ENCODE measurements at regions not wholly inside any gene's neighbourhood (a gene's known extent, or its start where the extent isn't known, plus 50 kb on each side); places are given as distances from the start of the nearest gene placed in this dataset.
"Not testable (repeated sequence)": the region's sequence is repeated elsewhere in the genome, so short reads cannot be mapped to it uniquely, and the experiment has no call there.

DNA sequence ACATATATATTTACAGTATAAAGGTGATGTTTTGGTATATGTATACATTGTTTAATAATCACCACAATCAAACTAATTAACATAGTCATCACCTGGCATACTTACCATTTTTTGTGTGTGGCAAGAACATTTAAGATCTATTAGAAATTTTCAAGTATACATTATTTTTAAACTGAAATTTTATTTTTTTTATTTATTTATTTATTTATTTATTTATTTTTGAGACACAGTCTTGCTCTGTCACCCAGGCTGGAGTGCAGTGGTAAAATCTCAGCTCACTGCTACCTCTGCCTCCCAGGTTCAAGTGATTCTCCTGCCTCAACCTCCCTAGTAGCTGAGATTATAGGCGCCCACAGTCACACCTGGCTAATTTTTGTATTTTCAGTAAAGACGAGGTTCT lies 210.5 kb downstream of the ICOS start:
- not testable (repeated sequence) for DNase-seq

DNA sequence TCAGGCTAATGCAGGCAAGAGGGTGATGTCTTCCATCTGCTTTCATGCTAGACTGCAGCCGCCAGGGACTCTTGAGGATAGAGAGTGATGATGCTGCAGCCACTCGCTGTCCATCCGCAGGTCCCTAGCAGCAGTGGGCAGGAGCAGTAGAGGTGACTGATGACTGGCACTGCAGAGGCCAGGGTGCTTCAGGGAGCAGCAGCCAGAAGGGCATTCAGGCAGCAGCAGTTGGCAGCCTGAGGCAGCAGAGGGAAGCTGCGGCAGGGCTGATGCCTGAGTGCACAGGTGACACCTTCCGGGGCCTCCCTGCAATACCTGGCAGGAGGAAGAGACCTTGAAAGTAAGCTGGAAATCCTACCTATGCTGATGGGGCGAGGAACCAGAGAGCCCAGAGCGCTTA lies 214.2 kb downstream of the ICOS start:
- no peak for DNase-seq

DNA sequence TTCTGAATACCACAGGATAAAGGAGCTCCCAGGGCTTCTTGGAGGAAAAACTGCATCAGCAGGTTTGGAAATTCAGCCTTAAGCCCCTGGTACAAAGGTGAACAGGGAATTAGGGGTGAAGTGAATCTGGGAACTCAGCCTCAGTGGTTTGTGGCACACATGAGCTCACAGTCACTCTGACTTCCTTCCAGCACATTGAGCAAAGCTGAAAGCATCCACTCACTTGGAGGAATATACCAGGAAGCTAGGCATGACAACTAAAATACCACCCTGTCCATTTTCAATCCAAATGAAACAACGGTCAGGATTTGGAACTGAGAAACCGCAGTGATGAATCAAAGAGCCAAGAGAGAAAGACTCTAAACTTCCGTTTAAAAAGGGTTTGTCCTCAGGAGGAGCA lies 216.1 kb downstream of the ICOS start:
- DNase-seq: no peak

DNA sequence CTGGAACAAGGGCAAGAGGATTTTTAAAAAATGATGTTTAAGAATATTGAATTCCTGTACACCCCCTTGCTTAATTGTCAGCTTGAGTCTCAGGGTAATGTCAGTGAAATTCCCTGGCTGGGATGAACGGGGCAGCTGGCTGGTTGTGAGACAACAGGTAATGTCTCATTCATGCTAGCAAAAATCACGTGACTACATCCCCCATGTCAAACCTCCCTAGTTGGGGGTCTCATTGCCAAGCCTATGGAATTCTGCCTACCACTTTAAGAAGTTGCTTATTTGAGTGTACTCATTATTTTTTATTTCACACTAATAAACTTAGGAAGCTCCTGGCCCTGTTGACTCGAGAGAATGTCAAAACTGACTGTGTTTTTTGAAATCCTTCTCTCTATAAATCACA lies 218.3 kb downstream of the ICOS start:
- DNase-seq: no peak

DNA sequence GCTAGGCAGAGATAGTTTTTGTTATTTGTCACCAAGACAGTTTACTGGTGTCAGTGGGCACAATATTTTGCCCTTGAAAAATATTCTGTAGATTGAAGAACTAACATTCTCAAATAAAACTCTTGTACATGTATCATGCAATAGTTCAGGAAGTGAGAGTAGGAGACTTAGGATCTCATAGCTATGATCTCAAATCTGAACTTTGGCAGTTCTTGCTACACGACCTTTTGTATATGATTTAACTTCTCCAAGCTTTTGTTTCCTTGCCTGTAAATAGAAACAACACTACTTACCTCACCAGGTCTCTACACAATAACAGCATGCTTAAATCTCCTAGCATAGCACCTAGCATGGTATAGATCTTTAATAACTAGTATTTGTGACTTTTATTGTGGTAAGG lies 219.9 kb downstream of the ICOS start:
- no peak for DNase-seq

DNA sequence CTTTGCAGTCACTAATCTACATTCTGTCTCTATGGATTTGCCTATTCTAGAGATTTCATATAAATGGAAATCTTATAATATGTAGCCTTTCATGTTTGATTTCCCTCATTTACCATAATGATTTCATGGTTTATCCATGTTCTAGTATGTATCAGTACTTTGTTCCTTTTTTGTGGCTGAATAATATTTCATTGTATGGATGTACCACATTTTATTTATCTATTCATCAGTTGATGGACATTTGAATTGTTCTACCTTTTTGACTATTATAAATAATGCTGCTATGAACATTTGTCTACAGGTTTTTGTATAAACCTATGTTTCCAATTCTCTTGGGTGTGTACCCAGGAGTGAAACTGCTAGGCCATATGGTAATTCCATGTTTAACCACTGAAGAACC lies 221.1 kb downstream of the ICOS start:
- no peak for DNase-seq

DNA sequence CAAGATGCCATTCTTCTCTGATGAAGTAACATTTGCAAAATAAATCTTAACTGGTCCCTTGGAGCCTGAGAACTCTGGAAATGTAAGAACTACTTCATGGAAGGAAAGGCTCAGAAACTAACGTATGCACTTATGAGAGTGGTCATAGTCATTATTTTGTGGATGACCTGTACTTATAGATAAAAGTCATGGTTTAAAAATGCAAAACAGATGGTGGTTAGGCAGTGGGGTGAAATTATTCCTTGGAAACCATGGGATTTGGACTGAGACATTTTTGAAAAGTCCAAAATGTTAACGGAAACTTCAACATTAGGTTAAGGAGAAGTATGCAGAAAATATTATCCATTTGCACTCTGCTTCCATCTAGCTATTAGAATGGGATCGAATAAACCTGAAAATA lies 223.0 kb downstream of the ICOS start:
- no peak for DNase-seq

DNA sequence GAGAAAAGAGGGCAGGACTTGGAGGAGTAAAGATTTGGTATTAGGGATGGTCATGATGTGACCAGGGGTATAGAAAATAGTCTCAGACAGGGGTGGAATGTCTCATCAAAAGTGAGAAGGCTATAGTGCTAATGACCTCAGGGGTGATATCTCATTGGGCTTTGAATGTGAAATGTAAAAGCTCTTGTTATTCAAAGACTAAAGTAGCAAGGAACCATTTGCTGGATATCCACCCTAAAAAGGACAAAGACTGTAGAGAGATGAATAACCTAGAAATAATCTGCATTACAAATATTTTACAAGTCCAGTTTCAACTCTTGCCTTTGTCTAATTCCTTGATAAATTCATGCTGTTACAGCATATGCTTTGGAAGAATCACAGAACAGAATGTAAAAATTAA lies 224.4 kb downstream of the ICOS start:
- no peak for DNase-seq

DNA sequence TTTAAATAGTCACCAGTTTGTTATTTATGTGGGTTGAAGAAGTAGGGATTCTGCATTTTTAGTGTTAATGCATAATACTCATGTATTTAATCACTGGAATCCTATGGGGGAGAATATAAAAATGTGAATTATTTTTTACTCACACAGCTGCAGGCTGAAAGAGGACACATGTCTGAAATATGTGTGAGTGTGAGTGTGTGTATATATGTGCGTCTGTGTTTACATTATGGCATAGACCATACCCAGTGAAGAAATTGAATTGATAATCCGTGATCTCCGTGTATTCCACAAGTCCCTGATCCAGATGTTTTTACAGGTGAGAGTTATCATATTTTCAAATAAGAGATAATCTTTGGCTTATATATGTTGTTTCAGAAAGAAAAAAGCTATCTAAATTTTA lies 225.3 kb downstream of the ICOS start:
- DNase-seq: no peak

DNA sequence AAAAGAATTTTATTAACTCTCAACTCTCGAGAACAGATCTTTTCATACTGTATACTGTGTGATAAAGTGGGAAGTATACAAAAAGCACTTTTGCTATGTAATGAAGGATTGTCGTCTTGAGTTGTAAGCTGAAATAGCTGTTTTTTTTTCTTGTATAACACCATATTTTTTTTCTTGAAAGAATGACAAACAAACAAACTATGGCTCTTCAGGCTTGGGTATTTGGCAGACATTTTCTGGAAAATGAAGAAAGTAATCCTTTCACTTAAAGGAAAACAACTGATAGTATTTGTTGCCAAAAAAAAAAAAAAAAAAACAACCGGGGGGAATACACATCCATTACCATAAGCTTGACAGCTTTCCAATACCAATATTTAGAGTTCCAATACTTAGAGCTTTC lies 230.4 kb downstream of the ICOS start:
- DNase-seq: no peak

DNA sequence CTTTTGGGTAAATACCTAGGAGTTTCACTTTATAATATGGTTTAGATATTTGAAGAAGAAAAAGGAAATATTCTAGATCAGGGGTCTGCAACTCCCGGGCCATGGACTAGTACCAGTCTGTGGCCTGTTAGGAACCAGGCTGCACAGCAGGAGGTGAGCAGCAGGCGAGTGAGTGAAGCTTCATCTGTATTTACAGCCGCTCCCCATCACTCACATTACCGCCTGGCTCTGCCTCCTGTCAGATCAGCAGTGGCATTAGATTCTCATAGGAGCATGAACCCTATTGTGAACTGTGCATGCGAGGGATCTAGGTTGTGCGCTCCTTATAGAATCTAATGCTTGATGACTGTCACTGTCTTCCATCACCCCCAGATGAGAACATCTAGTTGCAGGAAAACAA lies 231.1 kb downstream of the ICOS start:
- DNase-seq: not testable (repeated sequence)

DNA sequence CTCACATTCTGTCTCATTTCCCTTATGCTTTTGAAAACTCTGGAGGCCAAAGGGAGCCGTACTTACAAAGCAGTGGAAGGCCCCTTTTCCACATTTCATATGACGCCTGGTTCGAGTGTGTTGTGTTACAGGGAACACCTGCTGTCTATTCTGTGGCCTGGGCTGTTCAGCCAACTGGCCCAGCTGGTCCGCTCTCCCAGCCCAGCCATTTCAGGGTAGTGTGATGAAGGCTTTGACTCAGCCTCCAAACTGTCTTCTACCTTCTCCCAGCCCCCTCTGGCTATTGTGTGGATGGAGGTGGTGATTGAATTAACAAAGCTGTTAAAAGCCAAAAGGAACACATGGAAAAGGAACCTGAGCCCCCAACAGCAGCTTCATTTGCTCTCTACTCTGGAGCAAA lies 233.8 kb downstream of the ICOS start:
- no peak for DNase-seq

DNA sequence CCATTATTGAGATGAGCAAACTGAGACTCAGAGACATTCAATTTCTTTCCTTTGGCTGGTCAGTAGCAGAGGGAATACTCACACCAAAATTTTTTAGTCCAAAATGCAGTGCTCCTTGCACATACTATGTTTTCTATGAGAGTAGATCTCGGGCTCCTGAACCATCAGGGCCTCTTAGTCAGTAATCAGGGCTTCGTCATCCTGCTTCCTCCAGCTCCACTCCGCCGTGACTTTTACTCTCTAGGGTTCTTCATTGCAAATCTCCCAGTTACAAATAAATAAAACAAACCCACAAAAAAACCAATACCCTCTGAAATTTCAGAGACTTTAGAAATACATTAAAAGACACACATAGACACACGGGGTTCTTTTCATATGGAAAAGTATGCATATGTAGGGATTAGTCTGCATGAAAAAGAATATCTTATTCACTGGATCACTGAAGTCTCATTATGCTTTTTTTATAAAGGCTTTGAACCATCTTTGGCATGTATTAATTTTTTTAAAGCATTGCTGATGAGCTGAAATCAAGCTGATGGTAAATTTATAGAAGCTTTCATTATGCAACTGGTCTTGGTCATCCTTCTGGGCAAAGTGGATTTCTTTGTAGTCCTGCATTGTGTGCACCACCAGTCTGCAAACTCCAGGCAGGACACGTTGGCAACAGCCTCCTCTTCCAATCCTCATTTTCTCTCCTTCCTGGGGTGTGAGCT lies 235.0 kb downstream of the ICOS start:
- DNase-seq: no peak

DNA sequence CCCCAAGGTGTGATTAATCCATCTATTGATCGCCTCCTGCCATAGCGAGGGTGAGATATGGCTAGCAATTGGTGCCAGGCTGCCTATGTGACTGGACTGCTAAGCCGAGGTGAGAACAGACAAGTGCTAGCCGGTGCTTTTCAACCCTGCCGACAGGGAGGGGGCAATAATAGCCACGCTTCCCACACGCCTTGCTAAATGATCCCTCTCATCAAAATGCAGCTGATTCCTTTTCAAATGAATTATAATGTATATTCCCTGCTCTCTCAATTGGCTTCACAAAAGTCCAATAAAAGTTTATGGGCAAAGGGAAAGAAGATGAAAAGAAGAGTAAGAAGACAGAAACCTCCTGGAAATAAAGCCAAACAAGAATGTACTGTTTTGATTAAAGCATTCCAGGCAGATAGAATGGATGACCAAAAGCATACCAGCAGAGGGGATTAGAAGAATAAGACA lies 235.6 kb downstream of the ICOS start:
- no peak for DNase-seq

DNA sequence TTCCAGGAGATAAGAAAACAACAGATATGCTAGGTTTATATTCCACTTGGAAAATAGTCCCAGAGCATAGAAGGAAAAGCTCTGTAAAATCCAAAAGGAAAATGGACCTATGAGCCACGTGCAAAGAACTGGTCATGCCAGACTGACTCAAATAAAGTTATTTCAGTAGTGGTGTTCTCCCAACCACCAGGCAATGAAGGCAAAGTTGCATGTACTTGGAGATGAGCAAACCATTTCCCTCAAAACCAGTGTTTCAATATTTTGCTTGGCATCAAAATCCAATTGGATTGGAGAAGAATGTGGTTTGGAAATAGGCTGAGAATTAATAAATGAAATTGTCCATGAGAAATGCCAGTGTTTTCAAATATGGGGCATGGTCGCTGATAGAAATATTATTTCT lies 237.5 kb downstream of the ICOS start:
- DNase-seq: no peak

DNA sequence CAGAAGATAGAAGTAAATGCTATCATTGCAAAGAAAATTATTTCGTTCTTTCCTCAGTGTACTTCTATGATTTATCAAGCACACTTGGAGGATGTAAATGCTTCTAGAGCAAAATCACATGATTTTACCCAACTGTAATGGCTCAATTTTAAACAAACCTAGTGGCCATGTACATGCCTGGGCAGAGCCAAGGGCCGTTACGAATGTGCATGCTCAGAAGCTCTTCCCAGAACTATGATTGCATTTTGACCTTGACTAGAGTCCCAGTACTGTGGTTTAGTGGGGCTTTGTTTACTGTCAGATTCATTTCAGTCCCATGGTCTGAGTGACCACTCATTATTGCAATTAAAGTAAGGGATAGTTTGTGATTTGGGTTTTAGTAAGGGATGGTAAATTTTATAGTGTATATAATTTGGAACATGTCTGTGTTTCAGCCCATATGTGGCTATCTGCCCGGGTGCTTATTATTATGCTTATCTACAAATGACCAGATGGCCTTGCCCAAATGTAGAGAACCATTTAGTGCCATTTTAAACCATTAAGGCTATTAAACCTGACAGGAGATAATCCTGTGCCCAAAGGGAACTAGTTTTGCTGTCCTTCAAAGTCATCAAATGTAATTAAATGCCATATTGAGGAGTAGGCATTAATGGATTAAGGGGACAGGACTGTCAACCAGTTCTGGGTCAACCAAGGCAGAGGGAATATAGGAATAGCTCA lies 239.1 kb downstream of the ICOS start:
- no peak for DNase-seq

DNA sequence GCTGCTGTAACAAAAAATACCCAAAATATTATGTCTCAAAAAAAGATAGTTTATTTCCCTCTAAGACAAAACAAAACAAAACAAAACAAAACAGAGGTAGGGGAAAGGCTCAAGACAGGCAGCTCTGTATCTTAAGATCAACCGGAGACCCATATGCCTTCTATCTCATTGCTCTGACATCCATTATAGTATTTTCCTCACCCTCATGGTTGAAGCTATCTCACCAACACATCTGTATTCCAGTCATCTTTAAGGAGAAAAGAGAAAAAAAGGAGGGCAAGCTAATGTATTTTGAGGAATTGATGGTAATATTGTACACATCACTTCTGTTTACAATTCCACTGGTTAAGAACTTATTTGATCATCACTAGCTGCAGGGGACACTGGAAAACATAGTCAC lies 239.7 kb downstream of the ICOS start:
- no peak for DNase-seq

DNA sequence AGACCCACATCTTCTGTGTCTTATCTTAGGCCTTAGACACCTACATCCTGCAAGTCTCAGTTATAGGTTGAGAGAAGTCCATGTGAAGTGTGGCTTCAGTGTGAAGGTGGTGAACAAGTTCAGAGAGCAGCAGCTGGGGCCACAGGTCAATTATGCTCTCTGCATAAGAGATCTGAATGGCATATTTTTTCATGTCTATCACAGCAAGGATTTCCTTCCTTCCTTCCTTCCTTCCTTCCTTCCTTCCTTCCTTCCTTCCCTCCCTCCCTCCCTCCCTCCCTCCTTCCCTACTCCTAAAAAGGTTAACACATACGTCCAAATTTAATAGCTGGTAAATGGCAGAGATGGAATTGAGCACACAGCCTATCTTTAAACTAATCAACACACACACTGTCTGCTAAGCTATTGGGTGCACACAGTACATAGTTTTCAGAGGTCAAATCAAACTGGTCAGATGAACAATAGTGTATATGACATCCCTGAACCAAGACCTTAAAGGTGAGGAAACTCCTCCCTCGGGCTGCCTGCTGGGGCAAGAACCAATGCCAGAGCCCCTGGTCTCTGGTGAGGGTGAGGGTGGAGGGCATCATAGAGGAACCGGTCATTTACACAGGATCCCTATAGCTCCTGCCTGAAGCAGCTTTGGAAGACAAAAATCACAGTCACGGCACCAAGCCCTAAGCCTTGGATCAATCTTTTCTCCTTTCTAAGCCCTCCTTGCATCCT lies 240.9 kb downstream of the ICOS start:
- no peak for DNase-seq

DNA sequence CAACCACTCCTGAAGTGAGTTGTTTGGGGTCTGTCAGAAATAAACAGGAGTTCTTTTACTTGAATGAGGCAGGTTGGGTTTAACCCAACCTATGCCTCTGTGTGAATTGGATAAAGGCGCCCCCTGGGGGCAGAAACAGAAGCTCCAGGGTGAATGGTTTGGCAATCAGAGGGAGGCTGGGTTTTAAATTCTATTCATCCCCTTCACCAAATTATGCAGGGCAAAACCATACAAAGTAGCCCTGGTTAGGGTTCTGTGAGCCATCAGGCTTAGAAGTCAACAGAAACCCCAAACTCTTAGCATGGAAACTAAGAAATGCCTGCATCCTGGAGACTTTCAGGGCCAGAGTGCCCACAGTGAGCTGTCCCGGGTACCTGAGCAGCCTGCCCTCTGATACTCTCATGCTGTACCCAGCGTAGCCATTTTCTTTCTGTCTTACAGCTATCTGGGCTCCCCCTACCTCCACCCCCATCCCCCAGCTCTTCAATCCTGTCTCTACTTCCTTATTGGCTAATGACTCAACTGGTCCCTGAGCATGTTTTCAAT lies 241.5 kb downstream of the ICOS start:
- peak; percentile 65 for DNase-seq

DNA sequence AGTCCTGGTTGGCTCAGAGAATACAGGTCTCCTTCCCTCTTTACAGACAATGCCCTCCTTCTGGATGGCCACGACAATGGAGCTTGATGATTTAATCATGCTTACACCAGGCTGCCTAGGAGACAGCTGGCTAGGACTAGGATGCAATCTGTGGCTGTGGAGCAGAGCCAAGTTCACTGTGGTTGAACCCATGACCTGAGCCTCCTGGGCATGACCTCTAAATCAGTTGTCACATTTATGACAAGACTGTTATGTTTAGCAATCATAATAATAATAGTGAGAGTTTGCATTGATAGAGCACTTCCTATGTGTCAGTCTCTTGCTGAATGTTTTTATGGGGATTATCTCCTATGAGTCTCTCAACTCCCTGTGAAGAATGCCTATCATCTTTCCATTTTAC lies 244.1 kb downstream of the ICOS start:
- no peak for DNase-seq

DNA sequence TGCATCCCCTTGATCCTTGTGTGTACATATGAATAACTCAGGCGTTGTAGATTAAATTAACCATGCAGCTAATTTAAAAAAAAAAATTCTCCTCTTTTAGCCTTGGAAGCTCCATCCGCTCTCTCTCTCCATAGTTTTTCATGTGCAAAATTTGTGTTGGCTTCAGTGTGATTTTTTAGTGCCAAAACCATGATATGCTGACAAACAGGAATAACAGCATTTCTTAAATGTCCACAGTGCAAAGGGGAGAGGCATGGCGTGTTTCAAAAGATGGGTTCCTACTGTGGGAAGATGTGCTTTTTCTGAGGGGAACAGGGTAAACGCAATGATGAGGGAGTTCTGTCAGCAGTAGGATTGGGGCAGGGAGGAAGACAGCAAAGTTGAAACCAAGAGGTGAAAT lies 247.0 kb downstream of the ICOS start:
- DNase-seq: no peak

DNA sequence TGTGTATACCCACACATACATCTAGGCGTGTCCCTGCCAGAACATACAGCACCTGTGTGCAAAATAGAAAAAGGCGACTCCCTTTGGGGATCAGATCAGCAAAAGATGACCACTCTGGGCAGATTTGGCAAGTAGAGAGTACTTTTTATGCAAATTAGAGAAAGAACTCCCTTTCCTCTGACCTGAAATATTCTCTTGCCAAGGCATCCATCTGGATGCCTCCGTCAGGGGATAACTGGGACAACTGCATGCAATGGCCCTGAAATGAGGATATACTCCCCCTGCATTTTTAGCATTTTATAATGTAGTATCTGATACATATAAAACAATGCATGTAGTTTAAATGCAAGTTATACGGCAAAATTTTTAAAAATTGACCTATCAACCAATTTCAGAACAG lies 247.7 kb downstream of the ICOS start:
- no peak for DNase-seq

DNA sequence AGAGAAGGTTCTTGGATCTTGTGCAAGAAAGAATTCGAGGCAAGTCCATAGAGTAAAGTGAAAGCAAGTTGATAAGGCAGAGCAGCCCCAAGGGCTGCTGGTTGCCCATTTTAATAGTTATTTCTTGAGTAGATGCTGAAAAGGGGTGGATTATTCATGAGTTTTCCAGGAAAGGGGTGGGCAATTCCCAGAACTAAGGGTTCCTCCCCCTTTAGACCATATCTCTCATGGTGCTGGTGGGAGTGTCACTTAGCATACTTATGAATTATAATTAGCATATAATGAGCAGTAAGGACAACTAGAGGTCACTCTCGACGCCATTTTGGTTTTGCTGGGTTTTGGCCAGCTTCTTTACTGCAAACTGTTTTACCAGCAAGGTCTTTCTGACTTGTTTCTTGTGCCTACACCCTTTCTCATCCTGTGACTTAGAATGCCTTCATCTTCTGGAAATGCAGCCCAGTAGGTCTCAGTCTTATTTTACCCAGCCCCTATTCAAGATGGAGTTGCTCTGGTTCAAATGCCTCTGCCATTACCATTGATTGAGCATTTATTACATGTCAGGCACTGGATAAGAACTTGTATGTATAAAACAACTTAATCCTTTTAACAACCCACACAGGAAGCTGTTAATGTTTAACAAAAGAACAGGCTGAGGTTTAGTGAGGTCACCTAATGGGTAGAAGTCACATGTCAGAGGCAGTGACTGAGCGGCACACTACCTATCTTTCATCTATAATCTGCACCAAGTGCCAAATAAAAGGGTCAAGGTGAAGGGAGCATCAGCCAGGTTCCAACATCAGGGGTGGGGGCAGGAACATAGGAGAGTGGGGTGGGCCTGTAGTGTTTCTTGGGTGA lies 250.9 kb downstream of the ICOS start:
- no peak for DNase-seq
